Mesothelial cell of epicardium (in vitro differentiated cells): ENCODE measurements at regions not wholly inside any gene's neighbourhood (a gene's known extent, or its start where the extent isn't known, plus 50 kb on each side); places are given as distances from the start of the nearest gene placed in this dataset.
A peak's percentile ranks its signal among the peaks of the same experiment; 100 is the strongest.
"Not testable (repeated sequence)": the region's sequence is repeated elsewhere in the genome, so short reads cannot be mapped to it uniquely, and the experiment has no call there.

Source experiments
- DNase-seq, 2 experiments: peaks; one replicate each; pipeline ENCODE4 v3.0.0; 2021; ENCODE audit warnings: low spot score in 2 of 2; ENCODE audit not compliant: unreplicated experiment in 2 of 2
- H3K27ac Mint-ChIP-seq: 2 replicates; pipeline ENCODE4 v1.8.0; 2021; ENCODE audit warnings: mixed read lengths
- H3K27me3 Mint-ChIP-seq: 2 replicates; pipeline ENCODE4 v1.8.0; 2021; ENCODE audit warnings: low read depth, mixed read lengths
- H3K36me3 Mint-ChIP-seq: 2 replicates; pipeline ENCODE4 v1.8.0; 2021; ENCODE audit warnings: mixed read lengths
- H3K4me1 Mint-ChIP-seq: 2 replicates; pipeline ENCODE4 v1.8.0; 2021; ENCODE audit warnings: mixed read lengths
- H3K4me3 Mint-ChIP-seq: 2 replicates; pipeline ENCODE4 v1.8.0; 2021; ENCODE audit warnings: mild to moderate bottlenecking, moderate library complexity, mixed read lengths
- H3K9me3 Mint-ChIP-seq: 2 replicates; pipeline ENCODE4 v1.8.0; 2021; ENCODE audit warnings: mixed read lengths
- CTCF ChIP-seq: fragments of 200-600 bp; sonication (generic); IDR thresholded peaks from one replicate; pipeline ENCODE4 v1.5.0; 2021; ENCODE audit warnings: antibody characterized with exemption; ENCODE audit not compliant: unreplicated experiment

GRCh38 chr12:13326076-13326475 lies 129.6 kb downstream of the EMP1 start:
- no peak for DNase-seq
- no peak overlapping the region for H3K27ac Mint-ChIP-seq
- H3K4me3 Mint-ChIP-seq, result no peak overlapping the region
- H3K27me3 Mint-ChIP-seq, result peaks cover 5% of the 10 kb centered on the region
- no peak for TF ChIP-seq CTCF
- peaks cover 8% of the 10 kb centered on the region for H3K9me3 Mint-ChIP-seq
- H3K4me1 Mint-ChIP-seq, result peaks cover 6% of the 10 kb centered on the region
- no peaks in the 10 kb centered on the region for H3K36me3 Mint-ChIP-seq

DNA sequence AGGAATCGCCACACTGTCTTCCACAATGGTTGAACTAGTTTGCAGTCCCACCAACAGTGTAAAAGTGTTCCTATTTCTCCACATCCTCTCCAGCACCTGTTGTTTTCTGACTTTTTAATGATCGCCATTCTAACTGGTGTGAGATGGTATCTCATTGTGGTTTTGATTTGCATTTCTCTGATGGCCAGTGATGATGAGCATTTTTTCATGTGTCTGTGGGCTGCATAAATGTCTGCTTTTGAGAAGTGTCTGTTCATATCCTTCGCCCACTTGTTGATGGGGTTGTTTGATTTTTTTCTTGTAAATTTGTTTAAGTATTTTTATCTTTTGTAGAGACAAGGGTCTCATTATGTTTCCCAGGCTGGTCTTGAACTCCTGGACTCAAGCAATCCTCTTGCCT lies 128.5 kb downstream of the EMP1 start:
- H3K36me3 Mint-ChIP-seq, H3K9me3 Mint-ChIP-seq, H3K4me3 Mint-ChIP-seq, DNase-seq, H3K4me1 Mint-ChIP-seq, H3K27me3 Mint-ChIP-seq, H3K27ac Mint-ChIP-seq: not testable (repeated sequence)

- Mint-ChIP-seq H3K27ac (peak overlapping the region; percentile 82), H3K36me3 (peaks cover 2% of the 10 kb centered on the region), H3K4me3 (no peak overlapping the region), H3K9me3 (peaks cover 18% of the 10 kb centered on the region), H3K4me1 (peaks cover 30% of the 10 kb centered on the region), H3K27me3 (no peaks in the 10 kb centered on the region)
- no peak for DNase-seq
- no peak for TF ChIP-seq CTCF
Measured at GRCh38 chr12:13318231-13319015, 121.9 kb downstream of the EMP1 start.

- Mint-ChIP-seq H3K4me1 (peaks cover 31% of the 10 kb centered on the region), H3K4me3 (no peak overlapping the region), H3K9me3 (peaks cover 18% of the 10 kb centered on the region), H3K36me3 (peaks cover 2% of the 10 kb centered on the region), H3K27ac (no peak overlapping the region), H3K27me3 (peaks cover 2% of the 10 kb centered on the region)
- DNase-seq, result no peak
- TF ChIP-seq CTCF, result no peak
Measured at GRCh38 chr12:13316587-13317246, 120.2 kb downstream of the EMP1 start.

DNA sequence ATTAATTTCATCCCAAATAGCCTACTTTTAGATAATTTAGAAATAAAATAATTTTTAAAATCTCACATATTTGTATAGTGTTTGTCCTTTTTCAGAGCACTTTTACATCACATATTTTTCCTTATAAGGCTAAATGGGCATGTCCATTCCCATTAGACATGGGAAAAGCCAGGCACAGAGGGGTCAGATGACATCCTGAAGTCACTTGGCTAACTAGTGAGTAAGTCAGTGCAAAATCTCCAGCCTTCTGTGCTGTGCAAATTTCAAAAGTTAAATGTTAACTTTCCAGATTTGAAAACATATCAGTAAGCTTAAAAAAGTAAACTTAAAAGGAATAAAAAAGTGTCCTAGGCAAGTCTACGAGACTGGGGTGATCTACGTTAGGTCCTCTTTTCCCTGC lies 117.4 kb downstream of the EMP1 start:
- Mint-ChIP-seq H3K9me3 (peaks cover 18% of the 10 kb centered on the region), H3K4me3 (no peak overlapping the region)

More for the DNA sequence above, 117.4 kb downstream of the EMP1 start:
- no peak for DNase-seq
- peaks cover 2% of the 10 kb centered on the region for H3K36me3 Mint-ChIP-seq
- H3K4me1 Mint-ChIP-seq, result peaks cover 15% of the 10 kb centered on the region
- H3K27ac Mint-ChIP-seq, result no peak overlapping the region
- H3K27me3 Mint-ChIP-seq, result peaks cover 2% of the 10 kb centered on the region
- no peak for TF ChIP-seq CTCF
